Activated CD4-positive, alpha-beta T cell treated with anti-CD3 and anti-CD28 coated beads for 48 hours (primary cell): ENCODE measurements at regions not wholly inside any gene's neighbourhood (a gene's known extent, or its start where the extent isn't known, plus 50 kb on each side); places are given as distances from the start of the nearest gene placed in this dataset.
A peak's percentile ranks its signal among the peaks of the same experiment; 100 is the strongest.
"Not testable (repeated sequence)": the region's sequence is repeated elsewhere in the genome, so short reads cannot be mapped to it uniquely, and the experiment has no call there.

Source experiments
- DNase-seq: peaks from one replicate; pipeline ENCODE4 v3.0.0-alpha.2; 2020

DNA sequence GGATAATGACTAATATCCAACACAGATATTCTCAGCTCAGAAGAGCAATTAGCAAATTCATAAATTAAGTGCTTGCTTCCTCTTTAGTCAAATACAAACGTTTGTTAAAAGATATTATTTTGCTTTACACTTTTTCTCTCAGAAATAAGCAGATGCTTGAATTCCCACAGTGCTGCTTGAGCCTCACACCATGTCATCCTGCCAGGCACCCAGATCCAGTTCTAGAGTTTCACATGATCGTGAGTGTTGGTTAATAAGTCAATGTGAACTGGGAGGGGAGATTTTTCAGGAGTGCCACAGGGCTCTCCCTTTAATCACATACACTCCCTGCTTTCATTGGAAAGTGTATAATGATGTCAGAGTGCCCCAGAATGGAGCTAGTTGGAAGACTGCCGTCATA is 352.0 kb downstream of the OR4F29 start:
- not testable (repeated sequence) for DNase-seq

DNA sequence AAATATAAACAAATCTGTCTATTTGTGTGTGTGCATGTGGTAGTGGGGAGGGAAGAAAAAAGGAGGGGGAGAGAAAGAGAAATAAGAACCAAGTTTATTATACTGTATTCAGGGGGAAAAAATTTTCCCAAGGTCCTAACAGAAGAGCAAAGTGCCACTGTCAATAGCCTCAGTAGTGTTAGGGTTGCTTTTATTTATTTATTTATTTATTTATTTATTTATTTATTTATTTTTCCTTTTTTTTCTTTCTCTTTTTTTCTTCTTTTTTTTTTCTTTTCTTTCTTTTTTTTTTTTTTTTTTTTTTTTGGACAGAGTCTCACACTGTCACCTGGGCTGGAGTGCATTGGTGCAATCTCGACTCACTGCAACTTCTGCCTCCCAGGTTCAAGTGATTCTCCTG is 352.7 kb downstream of the OR4F29 start:
- DNase-seq = not testable (repeated sequence)

DNA sequence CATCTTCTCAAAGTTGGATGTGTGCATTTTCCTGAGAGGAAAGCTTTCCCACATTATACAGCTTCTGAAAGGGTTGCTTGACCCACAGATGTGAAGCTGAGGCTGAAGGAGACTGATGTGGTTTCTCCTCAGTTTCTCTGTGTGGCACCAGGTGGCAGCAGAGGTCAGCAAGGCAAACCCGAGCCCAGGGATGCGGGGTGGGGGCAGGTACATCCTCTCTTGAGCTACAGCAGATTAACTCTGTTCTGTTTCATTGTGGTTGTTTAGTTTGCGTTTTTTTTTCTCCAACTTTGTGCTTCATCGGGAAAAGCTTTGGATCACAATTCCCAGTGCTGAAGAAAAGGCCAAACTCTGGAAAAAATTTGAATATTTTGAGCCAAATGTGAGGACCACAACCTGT is 360.2 kb downstream of the OR4F29 start:
- not testable (repeated sequence) for DNase-seq

DNA sequence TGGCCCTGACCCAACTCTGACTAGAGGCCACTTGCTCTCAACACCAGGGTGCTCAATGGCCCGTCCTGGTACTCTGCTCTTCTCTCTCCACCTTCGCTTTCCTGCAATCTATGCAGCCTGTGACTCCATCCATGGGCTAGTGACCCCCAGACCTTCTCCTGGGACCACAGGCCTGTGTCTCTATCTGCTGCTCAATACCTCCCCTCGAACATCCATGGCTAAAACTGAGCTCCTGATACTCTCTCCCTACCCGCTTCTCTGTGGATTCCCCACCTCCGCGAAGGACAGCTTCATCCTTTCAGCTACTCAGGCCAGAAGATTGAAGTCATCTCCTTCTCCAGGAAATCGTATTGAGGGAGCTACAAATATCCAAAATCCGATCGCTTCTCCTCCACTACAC is 363.4 kb downstream of the OR4F29 start:
- DNase-seq = not testable (repeated sequence)

DNA sequence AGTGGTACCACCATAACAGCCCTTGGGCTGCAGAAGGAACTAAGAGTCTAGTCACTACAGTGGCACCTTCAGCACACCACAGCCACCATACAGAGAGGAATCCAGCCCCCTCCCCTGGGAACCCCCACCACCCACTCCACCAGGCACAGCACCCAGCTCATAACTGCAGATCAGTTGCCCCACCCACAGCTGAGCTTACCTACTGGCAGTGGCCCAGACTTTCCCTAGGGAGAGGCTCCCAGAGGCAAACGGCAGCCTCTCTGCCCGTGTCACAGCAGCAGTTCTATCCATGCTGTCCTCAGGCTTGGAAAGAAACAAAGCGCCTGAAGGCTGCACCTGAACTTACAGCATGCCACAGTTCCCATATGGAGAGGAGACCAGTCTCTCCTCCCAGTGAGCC is 372.3 kb downstream of the OR4F29 start:
- not testable (repeated sequence) for DNase-seq

DNA sequence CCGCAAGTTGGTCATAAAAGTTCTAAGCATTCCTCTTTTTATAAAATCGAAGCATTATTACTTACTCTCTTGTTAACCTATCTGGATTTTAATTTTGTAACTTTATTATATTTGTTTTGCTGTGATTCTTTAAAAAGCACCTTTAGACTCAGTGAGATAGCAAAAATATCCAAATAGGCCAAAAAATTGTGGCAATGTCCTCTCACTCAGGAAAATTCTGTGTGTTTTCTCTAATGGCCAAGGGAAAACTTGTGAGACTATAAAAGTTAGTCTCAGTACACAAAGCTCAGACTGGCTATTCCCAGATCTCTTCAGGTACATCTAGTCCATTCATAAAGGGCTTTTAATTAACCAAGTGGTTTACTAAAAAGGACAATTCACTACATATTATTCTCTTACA is 386.4 kb downstream of the OR4F29 start, which contains the start of gene OR4F5:
Gene OR4F5, plus strand, starts transcription at position 301 of the 400 bp plus-strand sequence.
- not testable (repeated sequence) for DNase-seq

DNA sequence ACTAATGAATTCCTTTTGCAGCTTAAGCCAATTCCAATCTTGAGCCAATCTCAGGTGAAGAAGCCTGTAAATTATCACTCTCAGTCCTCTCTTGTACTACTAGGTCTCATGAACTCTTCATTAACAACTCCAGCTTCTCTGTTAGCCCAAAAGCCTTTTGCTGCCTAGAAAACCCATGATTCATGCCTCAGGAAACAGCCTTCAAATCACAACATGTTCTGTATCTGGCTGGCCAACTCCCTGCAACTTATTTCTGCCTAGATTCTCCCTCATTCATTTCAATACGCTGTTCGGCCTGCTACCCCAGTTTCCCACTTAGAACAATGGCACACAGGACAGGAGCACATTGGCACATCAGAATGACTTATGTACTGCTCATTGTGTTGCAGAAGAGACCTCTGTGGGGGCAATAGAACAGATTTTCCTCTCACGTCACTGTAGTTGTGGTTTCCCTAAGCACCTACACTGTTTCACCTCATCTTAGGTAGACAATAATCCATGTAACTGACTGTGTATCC is 395.4 kb downstream of the OR4F29 start:
- DNase-seq = not testable (repeated sequence)

DNA sequence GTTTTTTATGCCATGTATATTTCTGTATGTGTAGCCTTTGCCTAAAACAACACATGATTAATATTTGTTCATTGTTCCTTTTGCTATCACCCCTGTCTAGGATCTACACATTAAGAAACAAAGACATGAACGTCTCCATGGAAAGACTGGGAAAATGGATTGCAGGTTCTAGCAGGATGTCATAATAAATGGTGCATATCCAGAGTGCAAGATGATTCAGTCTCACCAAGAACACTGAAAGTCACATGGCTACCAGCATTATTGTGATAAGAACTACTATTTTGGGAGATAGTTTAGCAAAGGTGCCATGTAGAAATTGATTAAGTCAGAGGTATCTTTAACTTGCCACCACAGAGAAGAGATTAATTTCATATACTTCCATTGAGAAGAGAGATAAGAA is 398.3 kb downstream of the OR4F29 start:
- not testable (repeated sequence) for DNase-seq

DNA sequence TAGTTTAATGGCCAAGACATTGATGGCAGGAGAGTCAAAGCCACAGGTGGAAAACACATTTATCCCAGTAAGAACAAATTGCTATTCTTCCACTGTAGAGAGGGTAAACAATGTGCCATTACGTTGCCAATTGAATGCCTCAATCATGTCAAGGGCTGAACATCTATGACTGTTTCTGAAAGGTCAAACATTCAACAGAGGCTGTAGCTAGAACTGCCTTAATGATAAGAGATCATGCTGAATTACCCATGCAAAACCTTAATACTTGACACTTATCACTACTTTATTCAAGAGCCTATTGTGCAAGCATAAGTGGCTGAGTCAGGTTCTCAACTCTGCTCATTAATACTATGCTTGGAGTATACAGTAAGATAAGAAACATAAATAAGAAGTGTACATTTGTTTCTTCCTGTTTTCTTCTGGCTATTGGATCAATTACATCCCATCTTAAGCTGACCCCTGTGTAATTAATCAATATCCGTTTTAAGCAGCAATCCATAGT is 409.5 kb downstream of the OR4F29 start:
- not testable (repeated sequence) for DNase-seq

DNA sequence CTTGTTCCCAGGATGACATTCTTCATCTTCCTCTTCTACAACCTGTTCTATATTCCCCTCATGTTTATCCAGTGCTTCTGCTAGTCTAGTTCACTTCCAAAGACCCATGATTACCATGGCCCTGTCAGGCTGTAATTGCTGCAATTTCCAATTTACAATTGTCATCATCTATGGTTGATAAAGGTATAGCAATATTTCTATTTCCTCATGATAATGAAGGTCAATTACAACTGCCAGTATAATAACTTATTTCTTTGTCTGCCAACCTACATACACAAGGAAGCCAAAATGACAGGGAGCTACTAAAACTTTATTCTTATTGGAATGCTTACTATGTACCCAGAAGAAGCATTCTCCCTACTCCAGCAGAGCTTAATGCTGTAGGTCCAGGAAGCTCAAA is 410.3 kb downstream of the OR4F29 start:
- DNase-seq = not testable (repeated sequence)

DNA sequence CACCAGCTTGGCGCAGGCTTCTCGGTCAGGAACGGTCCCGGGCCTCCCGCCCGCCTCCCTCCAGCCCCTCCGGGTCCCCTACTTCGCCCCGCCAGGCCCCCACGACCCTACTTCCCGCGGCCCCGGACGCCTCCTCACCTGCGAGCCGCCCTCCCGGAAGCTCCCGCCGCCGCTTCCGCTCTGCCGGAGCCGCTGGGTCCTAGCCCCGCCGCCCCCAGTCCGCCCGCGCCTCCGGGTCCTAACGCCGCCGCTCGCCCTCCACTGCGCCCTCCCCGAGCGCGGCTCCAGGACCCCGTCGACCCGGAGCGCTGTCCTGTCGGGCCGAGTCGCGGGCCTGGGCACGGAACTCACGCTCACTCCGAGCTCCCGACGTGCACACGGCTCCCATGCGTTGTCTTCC is 422.3 kb downstream of the OR4F29 start:
- not testable (repeated sequence) for DNase-seq

DNA sequence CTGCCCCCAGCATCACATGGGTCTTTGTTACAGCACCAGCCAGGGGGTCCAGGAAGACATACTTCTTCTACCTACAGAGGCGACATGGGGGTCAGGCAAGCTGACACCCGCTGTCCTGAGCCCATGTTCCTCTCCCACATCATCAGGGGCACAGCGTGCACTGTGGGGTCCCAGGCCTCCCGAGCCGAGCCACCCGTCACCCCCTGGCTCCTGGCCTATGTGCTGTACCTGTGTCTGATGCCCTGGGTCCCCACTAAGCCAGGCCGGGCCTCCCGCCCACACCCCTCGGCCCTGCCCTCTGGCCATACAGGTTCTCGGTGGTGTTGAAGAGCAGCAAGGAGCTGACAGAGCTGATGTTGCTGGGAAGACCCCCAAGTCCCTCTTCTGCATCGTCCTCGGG is 434.2 kb downstream of the OR4F29 start:
- DNase-seq = peak; percentile 1

DNA sequence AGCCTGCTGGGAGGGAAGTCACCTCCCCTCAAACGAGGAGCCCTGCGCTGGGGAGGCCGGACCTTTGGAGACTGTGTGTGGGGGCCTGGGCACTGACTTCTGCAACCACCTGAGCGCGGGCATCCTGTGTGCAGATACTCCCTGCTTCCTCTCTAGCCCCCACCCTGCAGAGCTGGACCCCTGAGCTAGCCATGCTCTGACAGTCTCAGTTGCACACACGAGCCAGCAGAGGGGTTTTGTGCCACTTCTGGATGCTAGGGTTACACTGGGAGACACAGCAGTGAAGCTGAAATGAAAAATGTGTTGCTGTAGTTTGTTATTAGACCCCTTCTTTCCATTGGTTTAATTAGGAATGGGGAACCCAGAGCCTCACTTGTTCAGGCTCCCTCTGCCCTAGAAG is 435.5 kb downstream of the OR4F29 start:
- DNase-seq = peak; percentile 2

DNA sequence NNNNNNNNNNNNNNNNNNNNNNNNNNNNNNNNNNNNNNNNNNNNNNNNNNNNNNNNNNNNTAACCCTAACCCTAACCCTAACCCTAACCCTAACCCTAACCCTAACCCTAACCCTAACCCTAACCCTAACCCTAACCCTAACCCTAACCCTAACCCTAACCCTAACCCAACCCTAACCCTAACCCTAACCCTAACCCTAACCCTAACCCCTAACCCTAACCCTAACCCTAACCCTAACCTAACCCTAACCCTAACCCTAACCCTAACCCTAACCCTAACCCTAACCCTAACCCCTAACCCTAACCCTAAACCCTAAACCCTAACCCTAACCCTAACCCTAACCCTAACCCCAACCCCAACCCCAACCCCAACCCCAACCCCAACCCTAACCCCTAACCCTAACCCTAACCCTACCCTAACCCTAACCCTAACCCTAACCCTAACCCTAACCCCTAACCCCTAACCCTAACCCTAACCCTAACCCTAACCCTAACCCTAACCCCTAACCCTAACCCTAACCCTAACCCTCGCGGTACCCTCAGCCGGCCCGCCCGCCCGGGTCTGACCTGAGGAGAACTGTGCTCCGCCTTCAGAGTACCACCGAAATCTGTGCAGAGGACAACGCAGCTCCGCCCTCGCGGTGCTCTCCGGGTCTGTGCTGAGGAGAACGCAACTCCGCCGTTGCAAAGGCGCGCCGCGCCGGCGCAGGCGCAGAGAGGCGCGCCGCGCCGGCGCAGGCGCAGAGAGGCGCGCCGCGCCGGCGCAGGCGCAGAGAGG is 441.3 kb downstream of the OR4F29 start:
- DNase-seq = peak; percentile 30
